Cardiac muscle cell (in vitro differentiated cells and primary cell): ENCODE measurements at regions not wholly inside any gene's neighbourhood (a gene's known extent, or its start where the extent isn't known, plus 50 kb on each side); places are given as distances from the start of the nearest gene placed in this dataset.

ENCODE experiments used
- DNase-seq, 2 donors: peaks; one replicate each; pipeline versions ENCODE4 v3.0.0 to v3.0.0-alpha.2; 2010 to 2017; ENCODE audit warnings: low read depth in 1 of 2, low spot score in 1 of 2
- H3K27ac ChIP-seq: fragments of 200-600 bp; sonication (generic); 2 replicates; pipeline ENCODE4 v1.5.1; 2016
- H3K27me3 ChIP-seq: fragments of 200-600 bp; sonication (generic); 2 replicates; pipeline ENCODE4 v1.6.0; 2016; ENCODE audit warnings: control low read depth
- H3K36me3 ChIP-seq: fragments of 200-600 bp; sonication (generic); 2 replicates; pipeline ENCODE4 v1.5.1; 2016; ENCODE audit warnings: control low read depth
- H3K4me1 ChIP-seq: fragments of 200-600 bp; sonication (generic); 2 replicates; pipeline ENCODE4 v1.8.1; 2017; ENCODE audit warnings: low read depth, mild to moderate bottlenecking, mixed run types
- H3K4me3 ChIP-seq: fragments of 200-600 bp; sonication (generic); 2 replicates; pipeline ENCODE4 v1.5.1; 2016; ENCODE audit warnings: mild to moderate bottlenecking
- H3K9me3 ChIP-seq: fragments of 200-600 bp; sonication (generic); 2 replicates; pipeline ENCODE4 v1.5.1; 2017; ENCODE audit warnings: low read depth, mild to moderate bottlenecking, control low read depth
- CTCF ChIP-seq: IDR thresholded peaks from 2 replicates; pipeline ENCODE4 v1.5.1; 2012; ENCODE audit warnings: low read depth, mild to moderate bottlenecking, low read length

- DNase-seq = no peak
- no peak overlapping the region for H3K27ac ChIP-seq
- no peaks in the 10 kb centered on the region for H3K9me3 ChIP-seq
- peaks cover 18% of the 10 kb centered on the region for H3K27me3 ChIP-seq
- no peak overlapping the region for H3K4me3 ChIP-seq
- no peaks in the 10 kb centered on the region for H3K4me1 ChIP-seq
- TF ChIP-seq CTCF = no peak
- H3K36me3 ChIP-seq = no peaks in the 10 kb centered on the region
Measured at GRCh38 chr10:123569436-123570035, 96.6 kb upstream of the GPR26 start.

- no peaks in the 10 kb centered on the region for H3K4me1 ChIP-seq
- DNase-seq = no peak
- H3K27me3 ChIP-seq = peaks cover 24% of the 10 kb centered on the region
- H3K36me3 ChIP-seq = no peaks in the 10 kb centered on the region
- H3K27ac ChIP-seq = no peak overlapping the region
- no peak overlapping the region for H3K4me3 ChIP-seq
- no peaks in the 10 kb centered on the region for H3K9me3 ChIP-seq
- TF ChIP-seq CTCF = no peak
Measured at GRCh38 chr10:123570051-123570897, 95.9 kb upstream of the GPR26 start.

GRCh38 chr10:123570898-123571515 lies 95.1 kb upstream of the GPR26 start:
- no peak for DNase-seq
- H3K9me3 ChIP-seq = no peaks in the 10 kb centered on the region
- H3K27me3 ChIP-seq = peaks cover 24% of the 10 kb centered on the region
- no peaks in the 10 kb centered on the region for H3K36me3 ChIP-seq
- H3K4me1 ChIP-seq = no peaks in the 10 kb centered on the region
- no peak for TF ChIP-seq CTCF
- no peak overlapping the region for H3K27ac ChIP-seq
- no peak overlapping the region for H3K4me3 ChIP-seq

- Histone ChIP-seq H3K9me3 (no peaks in the 10 kb centered on the region), H3K27me3 (peaks cover 28% of the 10 kb centered on the region), H3K36me3 (no peaks in the 10 kb centered on the region), H3K27ac (no peak overlapping the region), H3K4me3 (no peak overlapping the region), H3K4me1 (no peaks in the 10 kb centered on the region)
- TF ChIP-seq CTCF = no peak
- no peak for DNase-seq
Measured at GRCh38 chr10:123571978-123572377, 94.2 kb upstream of the GPR26 start.

GRCh38 chr10:123573236-123574108 lies 92.7 kb upstream of the GPR26 start:
- Histone ChIP-seq H3K9me3 (no peaks in the 10 kb centered on the region), H3K36me3 (no peaks in the 10 kb centered on the region), H3K27ac (no peak overlapping the region), H3K27me3 (peaks cover 35% of the 10 kb centered on the region), H3K4me3 (no peak overlapping the region), H3K4me1 (no peaks in the 10 kb centered on the region)
- DNase-seq = peak; percentile 27 to 63
- peak; percentile 57 for TF ChIP-seq CTCF
